ENCODE measurements at regions not wholly inside any gene's neighbourhood (a gene's known extent, or its start where the extent isn't known, plus 50 kb on each side); places are given as distances from the start of the nearest gene placed in this dataset.
"Not testable (repeated sequence)": the region's sequence is repeated elsewhere in the genome, so short reads cannot be mapped to it uniquely, and the experiment has no call there.

DNA sequence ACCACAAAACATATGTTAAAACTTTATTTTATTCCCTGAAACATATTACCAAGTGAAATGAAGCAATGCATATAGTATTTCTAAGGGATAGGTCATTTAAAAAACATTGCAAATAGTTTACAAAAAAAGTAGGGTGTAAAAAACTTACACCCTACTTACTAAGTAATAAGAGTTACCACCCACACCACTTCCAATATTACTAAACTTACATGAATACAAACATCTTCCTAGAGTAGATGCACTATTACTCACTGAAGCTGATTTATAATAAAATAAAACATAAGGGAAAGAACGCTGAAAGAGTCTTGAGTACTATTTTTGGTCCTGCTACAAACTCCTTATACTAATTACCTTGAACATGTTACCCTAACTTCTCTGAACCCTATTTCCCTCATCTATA is 289.4 kb downstream of the HINT1 start:
- Histone ChIP-seq H3K27ac (ENCODE audit: low read depth, low read length) (no peak overlapping the region), H3K9ac (ENCODE audit: low read depth, low read length) (no peak overlapping the region), H3K36me3 (ENCODE audit: insufficient read depth, low read length) (no peaks in the 10 kb centered on the region), H3K9me3 (ENCODE audit: insufficient read depth, low read depth, low read length) (peaks cover 4% of the 10 kb centered on the region; the same call in 1 of the 2 replicates), H3K4me3 (ENCODE audit: low read length) (no peak overlapping the region), H3K4me1 (ENCODE audit: insufficient read depth, low read length) (0 out of 2 replicates have a peak, but pooled peaks cover 6% of the 10 kb centered on the region), H3K27me3 (ENCODE audit: insufficient read depth, low read length) (no peaks in the 10 kb centered on the region)
- WGBS = no CpG with 5 or more reads among the region's 1 CpG

DNA sequence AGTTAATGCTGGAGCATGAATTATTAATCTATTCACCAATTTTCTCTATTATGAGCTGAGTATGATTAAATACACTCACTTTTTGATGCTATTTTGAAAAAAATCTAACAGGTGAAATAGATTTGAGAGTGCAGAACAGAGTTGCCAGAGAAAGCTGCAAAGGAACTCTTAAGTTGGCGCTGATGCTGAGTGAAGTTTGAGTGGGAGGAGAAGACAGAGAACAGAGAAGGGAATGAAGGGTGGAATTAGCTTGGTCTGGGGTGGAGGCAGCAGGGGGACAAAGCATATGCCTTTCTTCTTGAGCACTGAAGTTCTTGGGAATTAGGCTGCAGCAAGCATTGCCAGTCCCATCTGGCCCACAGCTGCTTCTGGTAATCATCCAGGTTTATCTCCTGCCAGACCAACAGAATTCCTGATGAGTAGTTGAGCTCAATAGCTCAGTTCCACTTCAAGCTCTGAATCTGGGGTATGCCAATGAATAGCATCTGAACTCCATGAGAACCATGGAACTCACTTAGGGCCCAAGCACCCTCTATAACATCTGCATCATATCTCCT is 290.1 kb downstream of the HINT1 start:
- Histone ChIP-seq H3K27ac (ENCODE audit: low read depth, low read length) (no peak overlapping the region), H3K4me1 (ENCODE audit: insufficient read depth, low read length) (0 out of 2 replicates have a peak, but pooled peaks cover 6% of the 10 kb centered on the region), H3K27me3 (ENCODE audit: insufficient read depth, low read length) (no peaks in the 10 kb centered on the region), H3K9ac (ENCODE audit: low read depth, low read length) (no peak overlapping the region), H3K4me3 (ENCODE audit: low read length) (no peak overlapping the region), H3K36me3 (ENCODE audit: insufficient read depth, low read length) (no peaks in the 10 kb centered on the region), H3K9me3 (ENCODE audit: insufficient read depth, low read depth, low read length) (peaks cover 4% of the 10 kb centered on the region; the same call in 1 of the 2 replicates)
- WGBS = 92% methylated on average over 1 of the region's 1 CpG

DNA sequence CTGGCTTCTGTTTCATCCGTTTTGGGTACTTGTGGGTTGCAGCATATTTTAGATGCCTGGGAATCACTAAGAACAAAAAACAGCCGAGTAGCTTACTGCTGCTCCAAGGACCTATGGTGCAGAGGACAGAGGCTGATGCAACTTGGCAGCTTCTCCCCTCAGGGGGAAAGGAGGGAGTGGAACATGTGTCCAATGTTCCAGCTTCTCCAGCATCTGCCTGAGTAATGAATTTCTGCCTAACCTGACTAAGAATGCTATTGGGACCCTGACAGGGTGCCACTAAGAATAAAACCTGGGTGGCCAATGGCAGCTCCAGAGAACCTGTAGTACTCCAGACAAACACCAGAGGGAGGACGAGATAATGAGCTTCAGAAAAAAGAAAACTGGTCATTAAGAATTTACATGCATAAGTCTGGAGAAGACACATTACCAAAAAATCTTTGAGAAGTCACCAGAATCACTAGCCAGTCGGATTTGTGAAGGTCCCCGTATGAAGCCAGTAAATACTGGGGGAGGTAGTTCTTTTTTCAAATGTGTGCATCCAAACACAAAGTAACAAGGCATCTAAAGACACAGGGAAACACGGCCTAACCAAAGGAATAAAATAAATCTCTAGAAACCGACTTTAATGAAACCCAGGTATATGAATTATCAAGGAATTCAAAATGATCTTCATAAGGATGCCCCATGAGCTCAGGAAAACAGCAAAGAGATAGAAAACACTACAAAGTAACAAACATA is 293.5 kb downstream of the HINT1 start:
- no peak overlapping the region for H3K27ac ChIP-seq (ENCODE audit: low read depth, low read length)
- no peaks in the 10 kb centered on the region for H3K9me3 ChIP-seq (ENCODE audit: insufficient read depth, low read depth, low read length)
- peaks cover 18% of the 10 kb centered on the region for H3K4me1 ChIP-seq (ENCODE audit: insufficient read depth, low read length)
- no peaks in the 10 kb centered on the region for H3K27me3 ChIP-seq (ENCODE audit: insufficient read depth, low read length)
- 80% methylated on average over 6 of the region's 7 CpGs for WGBS
- H3K9ac ChIP-seq (ENCODE audit: low read depth, low read length) = no peak overlapping the region
- no peak overlapping the region for H3K4me3 ChIP-seq (ENCODE audit: low read length)
- H3K36me3 ChIP-seq (ENCODE audit: insufficient read depth, low read length) = no peaks in the 10 kb centered on the region

DNA sequence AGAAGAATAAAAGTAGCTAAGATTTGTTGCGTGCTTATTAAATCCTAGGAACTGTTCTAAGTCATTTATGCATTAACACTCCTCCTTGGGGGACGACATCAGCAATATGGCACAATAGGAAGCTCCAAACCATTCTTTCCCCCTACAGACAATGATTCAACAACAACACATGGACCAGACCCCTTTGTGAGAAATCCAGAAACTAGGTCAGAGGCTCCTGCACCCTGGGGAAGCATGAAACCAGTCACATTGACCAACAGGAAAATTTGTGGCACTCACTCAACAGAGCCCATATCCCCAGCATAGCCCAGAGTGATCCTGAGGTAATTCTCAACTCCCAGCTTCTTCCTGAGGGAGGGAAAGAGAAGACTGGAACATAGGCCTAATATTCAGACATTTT is 294.4 kb downstream of the HINT1 start:
- Histone ChIP-seq H3K9me3 (ENCODE audit: insufficient read depth, low read depth, low read length) (no peaks in the 10 kb centered on the region), H3K9ac (ENCODE audit: low read depth, low read length) (no peak overlapping the region), H3K4me1 (ENCODE audit: insufficient read depth, low read length) (peaks cover 18% of the 10 kb centered on the region), H3K36me3 (ENCODE audit: insufficient read depth, low read length) (no peaks in the 10 kb centered on the region), H3K27me3 (ENCODE audit: insufficient read depth, low read length) (no peaks in the 10 kb centered on the region), H3K27ac (ENCODE audit: low read depth, low read length) (no peak overlapping the region), H3K4me3 (ENCODE audit: low read length) (no peak overlapping the region)
- 95% methylated on average over 2 of the region's 2 CpGs for WGBS

DNA sequence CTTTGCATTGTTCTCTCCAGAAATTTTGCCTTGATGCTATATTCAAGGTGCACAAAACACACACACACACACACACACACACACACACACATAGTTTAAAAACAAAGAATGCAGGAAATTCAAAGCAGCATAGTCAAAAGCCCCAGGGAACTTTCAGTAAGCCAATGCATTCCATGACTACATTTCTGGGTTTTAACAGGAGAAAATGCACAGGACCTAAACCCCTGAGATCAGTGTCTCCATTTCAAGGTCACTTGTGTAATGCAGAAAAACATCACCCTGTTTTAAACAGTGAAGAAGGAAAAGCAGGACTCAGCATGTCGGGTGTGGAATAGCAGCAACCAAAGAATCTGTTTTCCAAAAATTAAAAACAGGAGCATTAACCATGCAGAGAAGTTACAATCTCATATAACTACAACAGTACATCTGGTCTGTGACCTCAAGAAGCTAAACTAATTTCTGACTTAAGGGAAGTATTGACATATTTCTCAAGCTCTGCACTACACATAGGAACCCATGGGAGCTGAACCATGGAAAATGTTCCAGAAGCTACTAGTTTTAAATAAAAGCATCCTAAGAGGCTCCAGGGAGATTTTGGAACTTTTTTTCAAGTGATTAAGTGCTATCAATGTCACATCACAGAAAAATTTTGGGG is 296.7 kb downstream of the HINT1 start:
- Histone ChIP-seq H3K9ac (ENCODE audit: low read depth, low read length) (no peak overlapping the region), H3K9me3 (ENCODE audit: insufficient read depth, low read depth, low read length) (peaks cover 7% of the 10 kb centered on the region; the same call in 1 of the 2 replicates), H3K4me3 (ENCODE audit: low read length) (no peak overlapping the region), H3K27ac (ENCODE audit: low read depth, low read length) (no peak overlapping the region), H3K27me3 (ENCODE audit: insufficient read depth, low read length) (no peaks in the 10 kb centered on the region), H3K36me3 (ENCODE audit: insufficient read depth, low read length) (no peaks in the 10 kb centered on the region), H3K4me1 (ENCODE audit: insufficient read depth, low read length) (peaks cover 18% of the 10 kb centered on the region)
- WGBS = 89% methylated on average over 1 of the region's 1 CpG

DNA sequence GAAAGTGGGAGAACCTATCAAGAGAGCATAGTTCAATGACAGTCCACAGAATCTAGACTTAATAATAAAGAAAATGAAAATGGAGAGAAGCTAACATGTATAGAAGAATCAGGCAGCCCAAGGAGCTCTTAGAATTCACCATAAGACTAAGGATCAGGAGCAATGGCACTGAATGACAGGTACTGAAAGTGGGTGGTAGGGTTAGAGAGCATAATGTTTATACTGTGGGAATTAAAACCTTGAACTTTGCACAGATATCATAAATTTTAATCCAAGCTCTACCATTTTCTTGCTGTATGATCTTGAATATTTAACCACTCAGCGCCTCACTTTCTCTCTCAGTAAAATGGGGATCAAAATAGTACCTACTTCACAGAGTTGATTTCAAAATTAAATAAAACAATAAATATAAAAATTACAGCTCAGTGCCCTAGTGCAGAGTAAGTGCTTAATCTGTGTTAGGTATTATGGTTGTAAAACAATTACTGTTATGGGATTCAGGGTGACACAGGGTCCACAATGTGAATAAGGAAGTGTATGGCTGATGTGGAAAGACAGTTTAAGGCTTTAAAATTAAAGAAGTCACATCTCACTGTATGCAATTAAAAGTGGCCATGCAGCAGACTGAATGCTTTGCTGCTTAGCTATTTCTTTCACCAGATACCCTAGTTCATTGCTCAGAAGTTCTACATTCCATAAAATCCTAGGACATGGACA is 319.8 kb downstream of the HINT1 start:
- no peaks in the 10 kb centered on the region for H3K4me1 ChIP-seq (ENCODE audit: insufficient read depth, low read length)
- H3K9ac ChIP-seq (ENCODE audit: low read depth, low read length) = no peak overlapping the region
- no peaks in the 10 kb centered on the region for H3K9me3 ChIP-seq (ENCODE audit: insufficient read depth, low read depth, low read length)
- no peak overlapping the region for H3K4me3 ChIP-seq (ENCODE audit: low read length)
- no peak overlapping the region for H3K27ac ChIP-seq (ENCODE audit: low read depth, low read length)
- 38% methylated on average over 1 of the region's 1 CpG for WGBS
- H3K36me3 ChIP-seq (ENCODE audit: insufficient read depth, low read length) = no peaks in the 10 kb centered on the region
- no peaks in the 10 kb centered on the region for H3K27me3 ChIP-seq (ENCODE audit: insufficient read depth, low read length)

DNA sequence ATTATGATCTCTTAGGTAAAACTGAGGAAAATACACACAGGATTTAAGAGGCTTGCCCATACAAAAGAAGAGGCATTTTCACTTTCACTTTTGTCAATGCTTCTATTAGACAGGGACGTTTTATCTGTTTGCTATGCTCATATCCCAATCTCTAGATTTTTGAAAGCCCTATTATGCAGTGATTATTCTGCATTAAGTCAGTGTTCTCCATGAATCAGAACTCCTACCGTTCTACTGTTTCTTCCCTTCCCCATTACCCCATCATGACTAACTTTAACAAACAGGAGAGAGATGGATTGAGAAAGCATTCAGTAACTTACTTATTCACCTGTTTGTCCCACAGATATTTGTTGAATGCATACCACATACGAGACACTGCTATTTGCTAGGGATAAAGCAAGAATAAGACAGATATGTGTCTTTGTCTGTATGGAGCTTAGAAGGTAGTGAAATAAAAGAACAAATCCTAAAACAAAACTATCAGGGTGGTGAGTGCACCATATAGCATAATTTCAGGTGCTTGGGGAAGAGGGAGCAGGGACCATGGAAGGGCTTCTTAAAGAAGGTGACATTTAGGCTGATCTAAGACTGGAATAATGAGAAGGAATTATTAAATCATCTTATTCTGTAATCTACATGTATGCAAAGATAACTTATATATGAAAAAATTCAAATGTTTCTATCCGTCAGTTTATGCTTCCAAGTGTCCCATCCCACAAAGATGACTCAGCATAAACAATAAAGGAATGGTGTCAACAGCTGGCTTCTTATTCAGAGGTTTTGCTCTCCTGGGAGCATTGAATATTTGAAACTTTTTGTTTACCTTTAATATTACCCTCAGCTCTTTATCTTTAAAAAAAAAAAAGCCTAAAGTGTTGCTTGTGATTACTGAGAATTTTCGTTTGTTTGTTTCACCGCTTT is 328.1 kb downstream of the HINT1 start:
- H3K27ac ChIP-seq (ENCODE audit: low read depth, low read length) = no peak overlapping the region
- WGBS = 93% methylated on average over 4 of the region's 6 CpGs
- no peaks in the 10 kb centered on the region for H3K27me3 ChIP-seq (ENCODE audit: insufficient read depth, low read length)
- H3K9ac ChIP-seq (ENCODE audit: low read depth, low read length) = no peak overlapping the region
- H3K36me3 ChIP-seq (ENCODE audit: insufficient read depth, low read length) = no peaks in the 10 kb centered on the region
- no peak overlapping the region for H3K4me3 ChIP-seq (ENCODE audit: low read length)
- H3K4me1 ChIP-seq (ENCODE audit: insufficient read depth, low read length) = no peaks in the 10 kb centered on the region
- no peaks in the 10 kb centered on the region for H3K9me3 ChIP-seq (ENCODE audit: insufficient read depth, low read depth, low read length)

DNA sequence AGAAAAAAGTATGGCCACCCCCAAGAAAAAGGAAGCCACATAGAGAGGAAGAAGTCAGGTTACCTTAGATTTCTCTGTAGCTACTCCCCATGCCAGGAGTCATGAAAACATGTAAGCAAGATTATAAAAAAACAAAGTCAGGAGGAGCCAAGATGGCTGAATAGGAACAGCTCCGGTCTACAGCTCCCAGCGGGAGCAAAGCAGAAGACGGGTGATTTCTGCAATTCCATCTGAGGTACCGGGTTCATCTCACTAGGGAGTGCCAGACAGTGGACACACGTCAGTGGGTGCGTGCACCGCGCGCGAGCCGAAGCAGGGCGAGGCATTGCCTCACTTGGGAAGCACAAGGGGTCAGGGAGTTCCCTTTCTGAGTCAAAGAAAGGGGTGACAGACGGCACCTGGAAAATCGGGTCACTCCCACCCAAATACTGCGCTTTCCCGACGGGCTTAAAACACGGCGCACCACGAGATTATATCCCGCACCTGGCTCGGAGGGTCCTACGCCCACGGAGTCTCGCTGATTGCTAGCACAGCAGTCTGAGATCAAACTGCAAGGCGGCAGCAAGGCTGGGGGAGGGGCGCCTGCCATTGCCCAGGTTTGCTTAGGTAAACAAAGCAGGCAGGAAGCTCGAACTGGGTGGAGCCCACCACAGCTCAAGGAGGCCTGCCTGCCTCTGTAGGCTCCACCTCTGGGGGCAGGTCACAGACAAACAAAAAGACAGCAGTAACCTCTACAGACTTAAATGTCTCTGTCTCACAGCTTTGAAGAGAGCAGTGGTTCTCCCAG is 347.3 kb downstream of the HINT1 start:
- not testable (repeated sequence) for H3K4me3 ChIP-seq (ENCODE audit: low read length); H3K4me1 ChIP-seq (ENCODE audit: insufficient read depth, low read length); H3K36me3 ChIP-seq (ENCODE audit: insufficient read depth, low read length); H3K27me3 ChIP-seq (ENCODE audit: insufficient read depth, low read length); H3K9ac ChIP-seq (ENCODE audit: low read depth, low read length); H3K9me3 ChIP-seq (ENCODE audit: insufficient read depth, low read depth, low read length); H3K27ac ChIP-seq (ENCODE audit: low read depth, low read length)
- WGBS = 80% methylated on average over 28 of the region's 28 CpGs

DNA sequence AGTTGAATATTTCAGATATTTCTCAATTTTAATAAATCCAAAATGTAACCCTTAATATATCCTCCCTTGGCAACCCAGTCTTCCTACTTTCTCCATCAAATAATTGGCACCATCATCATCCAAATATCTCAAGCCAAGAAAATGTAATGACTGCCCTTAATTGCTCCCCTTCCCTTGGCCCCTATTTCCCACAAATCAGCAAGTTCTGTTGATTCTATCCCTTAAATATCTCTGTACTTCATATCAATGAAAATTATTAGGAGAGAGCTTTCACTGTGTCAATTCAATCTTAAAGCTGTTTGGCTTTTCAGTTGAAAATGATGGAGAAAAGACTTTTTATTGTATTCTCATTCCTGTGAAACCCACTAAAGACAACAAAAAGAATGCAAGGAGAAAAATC is 349.8 kb downstream of the HINT1 start:
- no peak overlapping the region for H3K27ac ChIP-seq (ENCODE audit: low read depth, low read length)
- no peaks in the 10 kb centered on the region for H3K9me3 ChIP-seq (ENCODE audit: insufficient read depth, low read depth, low read length)
- no peaks in the 10 kb centered on the region for H3K4me1 ChIP-seq (ENCODE audit: insufficient read depth, low read length)
- H3K4me3 ChIP-seq (ENCODE audit: low read length) = no peak overlapping the region
- no peaks in the 10 kb centered on the region for H3K27me3 ChIP-seq (ENCODE audit: insufficient read depth, low read length)
- no peaks in the 10 kb centered on the region for H3K36me3 ChIP-seq (ENCODE audit: insufficient read depth, low read length)
- no peak overlapping the region for H3K9ac ChIP-seq (ENCODE audit: low read depth, low read length)

DNA sequence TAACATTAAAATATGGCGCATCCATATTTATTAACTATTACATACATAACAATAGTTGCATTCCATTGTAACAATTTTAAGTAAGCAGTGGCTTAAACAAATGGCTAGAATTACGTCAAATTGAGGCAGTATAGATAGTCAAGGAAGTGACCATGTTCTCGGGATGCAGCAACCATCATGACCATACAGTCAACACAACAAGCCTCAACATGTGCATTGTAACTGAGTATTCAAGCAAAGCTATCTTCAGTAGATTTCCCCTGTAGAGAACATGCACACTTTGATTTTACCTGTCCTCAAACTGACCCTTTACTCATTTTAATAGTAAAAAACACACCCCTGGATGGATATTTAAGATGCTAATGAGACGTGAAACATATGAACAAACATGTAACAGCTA is 356.4 kb downstream of the HINT1 start:
- H3K4me1 ChIP-seq (ENCODE audit: insufficient read depth, low read length) = no peaks in the 10 kb centered on the region
- no peak overlapping the region for H3K27ac ChIP-seq (ENCODE audit: low read depth, low read length)
- H3K4me3 ChIP-seq (ENCODE audit: low read length) = no peak overlapping the region
- WGBS = 90% methylated on average over 3 of the region's 4 CpGs
- H3K9me3 ChIP-seq (ENCODE audit: insufficient read depth, low read depth, low read length) = no peaks in the 10 kb centered on the region
- H3K27me3 ChIP-seq (ENCODE audit: insufficient read depth, low read length) = no peaks in the 10 kb centered on the region
- H3K36me3 ChIP-seq (ENCODE audit: insufficient read depth, low read length) = no peaks in the 10 kb centered on the region
- H3K9ac ChIP-seq (ENCODE audit: low read depth, low read length) = no peak overlapping the region
